GM10266 (cell line): ENCODE measurements at regions not wholly inside any gene's neighbourhood (a gene's known extent, or its start where the extent isn't known, plus 50 kb on each side); places are given as distances from the start of the nearest gene placed in this dataset.

ENCODE experiments used
- DNase-seq: peaks from one replicate; pipeline ENCODE4 v3.0.0; 2012; ENCODE audit errors: extremely low spot score
- TF ChIP-seq, protein P1 (sequence below): IDR thresholded peaks from 2 replicates; pipeline ENCODE4 v1.5.1; 2012; ENCODE audit warnings: mild to moderate bottlenecking, low read depth; ENCODE audit not compliant: control insufficient read depth, insufficient read depth; ENCODE audit errors: missing control alignments

DNA sequence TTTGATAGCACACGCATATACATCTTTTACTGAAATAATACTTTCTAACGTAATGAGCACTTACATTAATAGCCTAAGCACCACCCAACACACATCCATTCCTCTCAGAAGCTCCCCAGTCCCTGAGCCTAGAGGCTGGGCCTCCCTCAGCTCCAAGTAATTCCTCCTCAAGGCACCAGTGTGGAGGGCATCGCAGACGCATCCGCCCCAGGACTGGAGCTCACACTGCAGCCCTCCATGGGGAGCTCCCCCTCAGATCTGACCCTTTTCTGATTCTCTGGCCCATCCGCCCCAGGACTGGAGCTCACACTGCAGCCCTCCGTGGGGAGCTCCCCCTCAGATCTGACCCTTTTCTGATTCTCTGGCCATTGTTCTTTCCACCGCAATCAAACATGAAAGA, 60.4 kb upstream of the SNTG2 start:
- TF ChIP-seq, protein P1, sequence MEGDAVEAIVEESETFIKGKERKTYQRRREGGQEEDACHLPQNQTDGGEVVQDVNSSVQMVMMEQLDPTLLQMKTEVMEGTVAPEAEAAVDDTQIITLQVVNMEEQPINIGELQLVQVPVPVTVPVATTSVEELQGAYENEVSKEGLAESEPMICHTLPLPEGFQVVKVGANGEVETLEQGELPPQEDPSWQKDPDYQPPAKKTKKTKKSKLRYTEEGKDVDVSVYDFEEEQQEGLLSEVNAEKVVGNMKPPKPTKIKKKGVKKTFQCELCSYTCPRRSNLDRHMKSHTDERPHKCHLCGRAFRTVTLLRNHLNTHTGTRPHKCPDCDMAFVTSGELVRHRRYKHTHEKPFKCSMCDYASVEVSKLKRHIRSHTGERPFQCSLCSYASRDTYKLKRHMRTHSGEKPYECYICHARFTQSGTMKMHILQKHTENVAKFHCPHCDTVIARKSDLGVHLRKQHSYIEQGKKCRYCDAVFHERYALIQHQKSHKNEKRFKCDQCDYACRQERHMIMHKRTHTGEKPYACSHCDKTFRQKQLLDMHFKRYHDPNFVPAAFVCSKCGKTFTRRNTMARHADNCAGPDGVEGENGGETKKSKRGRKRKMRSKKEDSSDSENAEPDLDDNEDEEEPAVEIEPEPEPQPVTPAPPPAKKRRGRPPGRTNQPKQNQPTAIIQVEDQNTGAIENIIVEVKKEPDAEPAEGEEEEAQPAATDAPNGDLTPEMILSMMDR, result no peak
- DNase-seq, result no peak

DNA sequence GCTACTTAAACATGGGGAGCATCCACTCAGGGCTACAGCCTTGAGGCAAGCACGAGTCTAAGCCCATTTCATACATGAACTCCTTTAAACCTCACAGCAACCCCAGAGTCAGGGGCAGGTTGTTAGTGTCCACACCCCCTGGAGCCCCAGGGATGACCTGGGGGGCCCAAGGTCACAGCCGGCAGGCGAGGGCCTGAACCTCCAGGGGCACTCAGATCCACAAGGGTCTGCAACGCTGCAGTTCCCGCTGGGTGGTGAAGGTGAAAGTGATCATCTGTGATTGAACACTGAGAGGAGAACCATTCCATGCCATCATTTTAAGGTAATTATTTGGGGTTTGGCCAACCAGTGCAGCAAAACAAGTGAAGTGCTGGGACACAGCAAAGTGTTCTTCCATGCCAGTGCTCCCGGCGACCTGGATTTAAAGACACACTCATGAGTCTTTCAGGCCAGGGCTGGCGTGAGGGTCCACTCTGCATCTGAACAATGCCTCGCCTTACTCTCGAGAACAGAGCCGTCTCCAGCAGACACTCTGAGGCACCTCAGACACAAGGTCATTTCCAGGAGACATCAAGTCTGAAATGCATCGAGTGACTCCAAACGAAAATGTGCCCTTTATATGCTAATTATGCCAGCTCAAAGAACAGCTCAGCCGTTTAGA, 61.6 kb upstream of the SNTG2 start:
- TF ChIP-seq, protein P1, result no peak
- DNase-seq, result no peak

DNA sequence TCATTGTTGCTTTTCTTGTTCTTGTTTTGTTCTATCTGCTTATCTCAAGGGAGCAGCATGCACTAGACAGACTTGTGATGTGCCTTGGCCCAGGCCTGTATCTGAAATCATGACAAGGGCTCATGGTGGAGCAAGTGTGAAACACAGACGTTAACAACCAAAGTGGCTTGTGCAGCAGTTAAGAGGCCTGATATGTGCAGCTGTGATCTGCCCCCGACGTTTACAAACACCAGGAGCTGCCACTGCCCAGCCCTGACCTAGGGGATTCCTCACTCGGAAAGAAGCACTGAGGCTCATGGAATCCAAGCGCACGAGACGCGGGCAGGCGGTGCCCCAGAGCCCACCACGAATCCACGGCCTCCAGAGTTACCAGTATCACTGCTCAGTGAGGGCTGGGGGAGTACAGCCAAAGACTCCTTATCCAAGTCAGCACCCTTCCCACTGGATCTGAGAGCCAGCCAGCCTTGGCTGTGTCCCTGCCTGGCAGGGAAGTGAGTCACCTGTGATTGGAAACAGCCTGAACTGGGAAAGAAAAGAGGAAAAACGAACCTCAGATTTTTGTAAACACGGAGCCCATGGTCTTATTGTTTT, 62.3 kb upstream of the SNTG2 start:
- no peak for DNase-seq
- TF ChIP-seq, protein P1, result no peak

DNA sequence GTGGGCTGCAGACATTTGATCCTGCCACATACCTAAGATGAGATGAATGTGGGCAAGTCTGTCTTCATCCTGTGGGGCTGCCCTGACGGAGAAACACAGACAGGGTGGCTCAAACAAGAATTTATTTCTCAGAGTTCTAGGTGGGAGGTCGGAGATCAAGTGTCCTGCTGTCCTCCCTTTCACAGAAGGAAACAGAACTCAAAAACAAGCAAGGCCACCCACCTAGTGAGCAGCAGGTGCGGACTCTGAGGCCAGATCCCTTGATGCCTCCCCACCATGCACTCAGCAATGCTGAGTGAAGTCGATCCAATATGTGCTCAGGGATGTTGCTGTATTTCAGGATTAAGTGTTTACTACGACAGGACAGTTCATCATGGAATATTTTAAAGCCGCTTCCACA, 63.0 kb upstream of the SNTG2 start:
- no peak for DNase-seq
- TF ChIP-seq, protein P1, result no peak

DNA sequence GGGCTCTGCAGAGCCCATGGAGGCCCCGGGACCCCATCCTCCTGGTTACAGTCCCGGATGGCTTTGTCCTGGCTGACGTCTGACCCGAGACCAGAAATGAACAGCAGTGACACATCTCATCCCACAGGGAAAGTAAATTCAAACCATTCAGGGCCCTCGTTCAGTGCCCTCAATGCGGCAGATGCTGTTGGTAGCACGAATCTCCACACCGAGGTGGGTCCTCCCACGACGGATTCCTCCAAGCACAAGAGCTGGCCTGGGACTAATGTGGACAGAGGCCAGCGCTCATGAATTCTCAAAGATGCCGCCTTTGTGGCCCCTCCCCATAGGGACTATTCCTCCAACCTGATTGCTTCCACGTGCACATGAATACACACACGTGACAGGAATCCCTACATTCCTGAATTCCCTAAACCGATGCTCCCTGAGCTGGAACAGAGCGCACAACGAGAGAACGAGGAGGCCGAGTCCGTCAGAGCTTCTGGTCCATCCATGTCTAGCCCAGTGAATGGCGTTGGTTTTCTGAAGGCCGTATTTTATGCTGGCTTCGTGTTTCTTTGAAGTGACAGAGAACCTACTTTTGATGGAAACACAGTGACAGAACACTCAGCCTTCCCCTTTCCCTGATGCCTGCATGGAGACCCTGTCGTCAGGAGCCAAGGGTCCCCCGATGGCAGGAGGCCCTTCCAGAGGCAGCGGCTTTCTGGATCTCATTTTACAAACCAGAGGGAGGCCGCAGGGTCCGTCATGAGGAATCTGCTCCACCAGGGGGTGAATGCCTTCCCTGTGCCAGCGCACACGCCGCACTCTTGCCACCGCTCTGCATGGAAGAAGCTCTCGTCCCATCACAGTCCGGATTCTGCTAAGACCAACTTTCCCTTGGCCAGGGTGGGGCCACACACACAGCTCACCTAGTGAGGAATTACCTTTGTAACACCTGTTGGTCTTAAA, 64.3 kb upstream of the SNTG2 start:
- TF ChIP-seq, protein P1, result no peak
- no peak for DNase-seq

DNA sequence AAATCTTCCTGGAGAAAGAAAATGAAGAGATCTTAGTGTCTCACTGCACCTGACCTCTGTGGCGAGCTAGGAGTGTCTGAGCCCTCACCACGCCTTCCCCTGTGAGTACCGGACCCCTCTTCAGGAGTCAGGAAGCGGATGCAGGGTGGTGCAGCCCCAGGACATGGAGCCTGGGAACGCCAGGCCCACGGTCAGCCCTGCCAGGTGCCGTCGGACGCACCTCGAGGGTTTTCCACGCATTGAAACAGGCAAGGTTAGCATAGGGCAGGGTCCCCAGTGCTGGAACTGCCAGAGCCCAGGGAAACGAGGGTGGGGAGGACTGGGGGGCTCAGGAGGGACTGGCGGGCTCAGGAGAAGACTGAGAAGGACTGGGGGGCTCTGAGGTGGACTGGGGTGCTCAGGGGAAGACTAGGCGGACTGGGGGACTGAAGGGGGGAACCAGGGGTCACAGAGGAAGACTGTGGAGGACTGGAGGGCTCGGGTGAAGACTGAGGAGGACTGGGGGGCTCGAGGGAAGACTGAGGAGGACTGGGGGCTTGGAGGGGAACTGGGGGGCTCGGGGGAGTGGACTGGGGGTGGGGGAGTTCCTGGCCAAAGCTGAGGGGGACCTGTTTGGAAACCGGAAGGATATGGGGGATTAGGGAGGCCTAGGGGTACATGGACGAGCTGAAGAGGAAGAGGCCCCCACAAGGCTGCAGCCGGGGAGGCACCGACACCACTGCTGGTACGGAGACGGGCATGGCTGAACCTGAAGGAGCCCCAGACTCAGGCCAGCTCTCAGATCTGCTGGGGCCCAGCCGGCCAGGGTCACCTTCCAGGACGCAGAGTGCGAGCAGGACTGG, 65.2 kb upstream of the SNTG2 start:
- TF ChIP-seq, protein P1, result no peak
- DNase-seq, result no peak
